ENCODE measurements at regions not wholly inside any gene's neighbourhood (a gene's known extent, or its start where the extent isn't known, plus 50 kb on each side); places are given as distances from the start of the nearest gene placed in this dataset.
"Not testable (repeated sequence)": the region's sequence is repeated elsewhere in the genome, so short reads cannot be mapped to it uniquely, and the experiment has no call there.

- DNase-seq (ENCODE audit: low read depth, low spot score); in situ Hi-C loops (cut with HindIII; ENCODE audit: low sequenced_read_pairs); H3K4me3 ChIP-seq (ENCODE audit: low read depth, low read length): not testable (repeated sequence)
Measured at GRCh38 chr9:65395121-65395520, 110.1 kb upstream of the FOXD4L5 start.

DNA sequence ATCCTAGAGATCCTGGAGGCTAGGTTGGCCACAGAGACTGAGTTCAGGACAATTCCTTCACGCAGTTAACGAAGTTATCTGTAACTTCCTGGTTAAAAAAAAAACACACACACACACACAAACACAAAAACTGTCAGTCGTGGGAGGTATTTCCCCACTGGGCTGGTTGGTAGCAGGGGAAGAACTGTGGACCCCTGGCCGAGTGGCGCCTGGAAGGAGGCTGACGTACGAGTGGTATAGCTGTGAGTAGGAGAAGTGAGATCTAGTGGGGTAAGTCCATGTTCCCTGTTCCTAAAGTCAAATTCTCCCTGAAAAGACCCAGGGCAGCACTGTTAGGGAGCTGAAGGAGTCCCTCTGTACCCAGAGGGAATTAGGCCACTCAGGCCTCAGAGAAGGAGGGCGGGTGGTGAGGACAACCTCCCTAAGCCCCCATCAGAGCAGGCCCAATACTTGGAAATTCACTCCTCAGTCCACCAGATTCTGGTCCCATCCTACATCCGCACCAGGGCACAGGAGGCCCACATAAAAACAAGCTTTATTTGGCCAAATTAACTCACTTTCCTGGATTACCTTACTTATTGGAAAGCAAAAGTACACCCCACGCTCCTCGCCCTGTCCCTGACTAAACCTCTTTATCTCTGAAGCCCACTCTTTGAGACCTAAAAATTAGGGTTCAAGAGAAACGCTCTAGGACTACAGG is 108.3 kb upstream of the FOXD4L5 start:
- in situ Hi-C loops (cut with HindIII; ENCODE audit: low sequenced_read_pairs); DNase-seq (ENCODE audit: low read depth, low spot score); H3K4me3 ChIP-seq (ENCODE audit: low read depth, low read length): not testable (repeated sequence)

DNA sequence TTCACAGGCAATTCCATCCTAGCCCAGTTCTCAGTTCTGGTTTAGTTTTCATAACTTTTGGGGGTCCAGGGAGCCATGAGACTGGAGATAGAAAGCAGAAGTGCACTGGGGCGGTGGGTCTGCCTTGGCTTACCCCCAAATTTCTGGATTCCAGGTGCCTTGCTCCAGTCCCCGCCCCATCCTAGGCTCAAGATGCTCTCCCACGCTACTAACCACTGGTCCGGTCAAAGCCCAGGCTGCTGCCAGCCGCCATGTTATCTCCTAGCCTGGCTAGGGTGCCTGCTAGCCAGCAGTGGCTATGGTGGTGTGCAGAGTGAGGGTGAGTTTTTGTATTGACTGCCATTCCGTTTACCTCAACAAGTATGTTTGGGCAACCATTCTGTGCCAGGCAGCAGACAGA is 107.6 kb upstream of the FOXD4L5 start:
- H3K4me3 ChIP-seq (ENCODE audit: low read depth, low read length); DNase-seq (ENCODE audit: low read depth, low spot score); in situ Hi-C loops (cut with HindIII; ENCODE audit: low sequenced_read_pairs): not testable (repeated sequence)

GRCh38 chr9:65389710-65390109 is 104.7 kb upstream of the FOXD4L5 start:
- DNase-seq (ENCODE audit: low read depth, low spot score); H3K4me3 ChIP-seq (ENCODE audit: low read depth, low read length); in situ Hi-C loops (cut with HindIII; ENCODE audit: low sequenced_read_pairs): not testable (repeated sequence)

DNA sequence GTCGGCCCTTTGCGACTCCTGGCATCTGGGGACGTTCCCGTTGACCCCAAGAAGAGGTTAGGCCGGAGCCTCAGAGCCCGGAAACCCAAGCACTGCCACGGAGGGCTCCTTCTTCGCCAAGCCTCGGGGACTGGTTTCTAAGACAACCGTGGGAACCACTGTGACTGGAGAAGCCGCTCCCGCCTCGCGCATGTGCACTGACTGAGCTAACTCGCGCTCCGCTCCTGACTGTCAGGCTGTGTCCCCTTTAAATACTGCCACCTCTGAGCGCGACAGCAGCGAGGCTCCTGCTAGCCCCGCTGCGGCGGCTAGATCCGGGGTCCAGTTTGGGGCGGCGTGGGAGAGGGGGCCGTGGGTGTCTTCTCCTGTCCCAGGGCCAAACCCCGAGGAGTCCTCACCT is 104.2 kb upstream of the FOXD4L5 start:
- DNase-seq (ENCODE audit: low read depth, low spot score); H3K4me3 ChIP-seq (ENCODE audit: low read depth, low read length); in situ Hi-C loops (cut with HindIII; ENCODE audit: low sequenced_read_pairs): not testable (repeated sequence)

GRCh38 chr9:65386699-65387098 is 101.7 kb upstream of the FOXD4L5 start:
- H3K4me3 ChIP-seq (ENCODE audit: low read depth, low read length), result peak overlapping the region; percentile 42
- in situ Hi-C loops (cut with HindIII; ENCODE audit: low sequenced_read_pairs), result not testable (repeated sequence)
- peak; percentile 93 for DNase-seq (ENCODE audit: low read depth, low spot score)

DNA sequence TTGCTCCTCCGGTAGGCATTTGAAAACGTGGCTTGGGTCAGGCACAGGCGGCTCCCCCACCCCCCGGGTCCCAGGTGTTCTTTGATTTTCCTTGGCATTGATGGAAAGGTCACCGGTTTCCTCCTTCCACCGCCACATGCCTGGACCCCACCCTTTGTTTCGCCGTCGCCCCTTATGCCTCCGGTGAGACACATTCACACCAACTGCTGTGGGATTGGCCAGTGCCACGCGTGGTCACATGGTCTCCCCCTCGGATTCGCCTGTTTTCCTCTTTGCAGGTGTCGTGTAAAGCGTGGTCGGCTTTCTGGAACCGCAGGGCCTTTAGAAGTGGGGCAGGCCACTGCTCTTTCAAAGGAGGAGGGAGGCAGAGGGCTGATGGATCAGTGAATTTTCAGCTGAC is 101.2 kb upstream of the FOXD4L5 start:
- DNase-seq (ENCODE audit: low read depth, low spot score); in situ Hi-C loops (cut with HindIII; ENCODE audit: low sequenced_read_pairs): not testable (repeated sequence)
- peak overlapping the region; percentile 28 for H3K4me3 ChIP-seq (ENCODE audit: low read depth, low read length)

- H3K4me3 ChIP-seq (ENCODE audit: low read depth, low read length); DNase-seq (ENCODE audit: low read depth, low spot score); in situ Hi-C loops (cut with HindIII; ENCODE audit: low sequenced_read_pairs): not testable (repeated sequence)
Measured at GRCh38 chr9:65385655-65386024, 100.6 kb upstream of the FOXD4L5 start.

- DNase-seq (ENCODE audit: low read depth, low spot score); in situ Hi-C loops (cut with HindIII; ENCODE audit: low sequenced_read_pairs); H3K4me3 ChIP-seq (ENCODE audit: low read depth, low read length): not testable (repeated sequence)
Measured at GRCh38 chr9:65384759-65385654, 100.0 kb upstream of the FOXD4L5 start.

GRCh38 chr9:65384066-65384465 is 99.1 kb upstream of the FOXD4L5 start:
- DNase-seq (ENCODE audit: low read depth, low spot score); in situ Hi-C loops (cut with HindIII; ENCODE audit: low sequenced_read_pairs): not testable (repeated sequence)
- H3K4me3 ChIP-seq (ENCODE audit: low read depth, low read length), result peak overlapping the region; percentile 35

GRCh38 chr9:65383646-65384045 is 98.6 kb upstream of the FOXD4L5 start:
- not testable (repeated sequence) for DNase-seq (ENCODE audit: low read depth, low spot score)
- peak overlapping the region; percentile 35 for H3K4me3 ChIP-seq (ENCODE audit: low read depth, low read length)

GRCh38 chr9:65382701-65383318 is 97.8 kb upstream of the FOXD4L5 start:
- in situ Hi-C loops (cut with HindIII; ENCODE audit: low sequenced_read_pairs); H3K4me3 ChIP-seq (ENCODE audit: low read depth, low read length); DNase-seq (ENCODE audit: low read depth, low spot score): not testable (repeated sequence)

More at GRCh38 chr9:65383646-65384045, 98.6 kb upstream of the FOXD4L5 start:
- in situ Hi-C loops (cut with HindIII; ENCODE audit: low sequenced_read_pairs), result not testable (repeated sequence)
